MCF 10A (cell line): ENCODE measurements at regions not wholly inside any gene's neighbourhood (a gene's known extent, or its start where the extent isn't known, plus 50 kb on each side); places are given as distances from the start of the nearest gene placed in this dataset.
A peak's percentile ranks its signal among the peaks of the same experiment; 100 is the strongest.

Source experiments
- BruUV-seq: library from RNA; stranded (reverse); fragments of 400-500 nt; replicated peaks from 2 replicates; lab custom pipeline; 2021; lab: Mats Ljungman, UMichigan
- CTCF ChIA-PET: fragments of 300-600 bp; sonication (Branson Sonifier 250); formaldehyde crosslinking; extraction: SDS; loops from one replicate; lab custom pipeline; 2021; ENCODE audit warnings: antibody characterized with exemption, inconsistent platforms; lab: Yijun Ruan, JAX
- POLR2A ChIA-PET: fragments of 300-600, 350-650 bp; sonication (Branson Sonifier 250); formaldehyde crosslinking; extraction: SDS; loops from one replicate; lab custom pipeline; 2020; ENCODE audit warnings: antibody characterized with exemption, inconsistent platforms; lab: Yijun Ruan, JAX
- DNase-seq: peaks from one replicate; pipeline ENCODE4 v3.0.0-alpha.2; 2018; ENCODE audit not compliant: unreplicated experiment
- H3K27ac Mint-ChIP-seq: one replicate; pipeline ENCODE4 v1.8.0; 2022; ENCODE audit warnings: mild to moderate bottlenecking, low read depth, mixed read lengths; ENCODE audit not compliant: unreplicated experiment
- H3K27me3 Mint-ChIP-seq: one replicate; pipeline ENCODE4 v1.8.0; 2022; ENCODE audit warnings: mixed read lengths; ENCODE audit not compliant: insufficient read depth, unreplicated experiment
- H3K36me3 Mint-ChIP-seq: one replicate; pipeline ENCODE4 v1.8.0; 2022; ENCODE audit warnings: mild to moderate bottlenecking, moderate library complexity, mixed read lengths; ENCODE audit not compliant: insufficient read depth, unreplicated experiment
- H3K4me1 Mint-ChIP-seq: one replicate; pipeline ENCODE4 v1.8.0; 2022; ENCODE audit warnings: mixed read lengths; ENCODE audit not compliant: insufficient read depth, unreplicated experiment
- H3K4me3 Mint-ChIP-seq: one replicate; pipeline ENCODE4 v1.8.0; 2022; ENCODE audit warnings: mild to moderate bottlenecking, moderate library complexity, mixed read lengths; ENCODE audit not compliant: unreplicated experiment
- H3K9me3 Mint-ChIP-seq: one replicate; pipeline ENCODE4 v1.8.0; 2022; ENCODE audit warnings: mixed read lengths; ENCODE audit not compliant: unreplicated experiment
- CTCF ChIP-seq: fragments of 200-600 bp; IDR thresholded peaks from one replicate; pipeline ENCODE4 v1.8.0; 2022; ENCODE audit warnings: antibody characterized with exemption, mild to moderate bottlenecking; ENCODE audit not compliant: unreplicated experiment
- intact Hi-C: fragments of 100-400 bp; cut with micrococcal nuclease; formaldehyde crosslinking; loops from 2 replicates; pipeline ENCODE4 v1.14.1; 2022

DNA sequence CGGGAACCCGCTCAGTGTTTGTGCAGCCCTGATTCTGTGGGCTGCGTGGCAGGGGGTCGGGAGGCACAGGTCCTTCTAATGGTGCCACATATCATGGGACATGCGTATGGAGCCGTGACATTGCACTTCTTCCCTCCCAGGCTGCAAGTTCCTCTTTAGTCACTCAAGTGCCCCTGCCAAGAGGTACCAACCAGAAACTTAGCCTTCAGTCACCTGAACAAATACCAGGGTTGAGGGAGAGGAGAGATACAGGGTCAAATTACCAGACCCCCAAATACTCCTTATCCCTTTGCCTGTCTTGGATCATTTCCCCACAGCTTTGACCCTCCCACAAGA is 209.1 kb downstream of the BUD13 start:
- H3K9me3 Mint-ChIP-seq: peaks cover 12% of the 10 kb centered on the region
- ChIA-PET POLR2A (no interaction called here), CTCF (no interaction called here)
- no TSS peak for BruUV-seq
- no peak for DNase-seq
- H3K36me3 Mint-ChIP-seq: no peaks in the 10 kb centered on the region
- no peaks in the 10 kb centered on the region for H3K27me3 Mint-ChIP-seq
- no peak overlapping the region for H3K4me3 Mint-ChIP-seq
- TF ChIP-seq CTCF: no peak
- H3K4me1 Mint-ChIP-seq: no peaks in the 10 kb centered on the region
- intact Hi-C loops: no loop called here
- no peak overlapping the region for H3K27ac Mint-ChIP-seq

DNA sequence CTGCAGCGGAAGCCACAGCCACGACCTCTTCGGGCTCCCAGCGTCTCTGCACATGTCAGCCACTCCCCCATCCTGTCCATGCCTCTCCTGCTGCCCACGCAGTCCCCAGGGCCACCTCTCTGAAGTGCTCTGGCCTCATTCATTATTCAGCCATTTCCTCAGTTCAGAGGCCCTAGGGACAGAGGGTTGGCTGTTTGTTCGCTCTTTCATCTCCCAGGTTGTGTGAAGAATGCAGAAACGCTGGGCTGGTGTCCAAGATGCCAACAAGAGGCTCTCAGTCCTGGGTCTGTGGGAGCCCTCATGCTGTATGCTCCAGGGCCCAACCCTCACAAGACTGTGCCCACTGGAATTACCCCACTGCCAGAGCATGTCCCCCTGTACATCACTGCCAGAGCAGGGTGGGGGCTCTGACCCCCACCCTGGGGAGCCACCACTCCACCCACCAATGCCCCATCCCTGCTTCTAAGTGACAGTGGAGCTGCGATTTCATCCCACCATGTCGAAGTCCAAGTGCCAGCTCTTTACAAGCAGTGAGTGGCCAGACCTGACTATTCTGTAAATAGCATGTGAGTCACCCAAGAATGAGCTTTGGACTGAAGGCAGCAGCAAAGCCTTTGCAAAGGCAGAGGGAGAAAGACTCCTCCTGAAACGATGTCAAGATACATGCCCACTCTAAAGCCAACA is 209.6 kb downstream of the BUD13 start:
- Mint-ChIP-seq H3K4me1 (no peaks in the 10 kb centered on the region), H3K27me3 (no peaks in the 10 kb centered on the region), H3K27ac (no peak overlapping the region), H3K9me3 (peaks cover 12% of the 10 kb centered on the region), H3K36me3 (no peaks in the 10 kb centered on the region), H3K4me3 (no peak overlapping the region)
- CTCF ChIA-PET: no interaction called here
- BruUV-seq: no TSS peak
- no peak for TF ChIP-seq CTCF
- POLR2A ChIA-PET: no interaction called here
- intact Hi-C loops: no loop called here
- DNase-seq: peak; percentile 10

DNA sequence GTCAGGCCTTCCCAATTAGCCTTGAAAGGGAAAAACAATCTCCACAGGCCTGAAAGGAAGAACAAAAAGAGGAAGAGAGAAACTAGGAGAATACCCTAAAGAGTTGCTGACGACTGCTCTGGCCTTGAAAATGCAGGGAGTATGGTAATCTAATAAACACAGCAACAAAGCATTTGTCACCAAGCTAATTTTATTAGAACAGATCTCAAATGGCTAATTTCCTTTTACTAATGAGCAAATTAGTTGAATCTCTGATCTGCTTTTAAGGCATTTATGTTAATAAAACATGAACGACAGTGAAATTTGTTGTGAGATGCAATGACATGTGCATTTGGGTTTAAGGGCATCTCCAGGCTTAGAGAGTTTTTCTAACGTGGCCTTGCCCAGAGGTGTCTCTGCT is 212.2 kb downstream of the BUD13 start:
- Mint-ChIP-seq H3K9me3 (peaks cover 10% of the 10 kb centered on the region), H3K27me3 (peaks cover 6% of the 10 kb centered on the region), H3K4me3 (no peak overlapping the region), H3K27ac (no peak overlapping the region), H3K36me3 (no peaks in the 10 kb centered on the region), H3K4me1 (no peaks in the 10 kb centered on the region)
- ChIA-PET POLR2A (no interaction called here), CTCF (interaction anchor here (0.5 kb wide), 1 partner anchor 1608 kb away, joined by 3 read pairs; no protein-coding TSS in a partner anchor)
- intact Hi-C loops: no loop called here
- TF ChIP-seq CTCF: no peak
- DNase-seq: no peak
- no TSS peak for BruUV-seq

DNA sequence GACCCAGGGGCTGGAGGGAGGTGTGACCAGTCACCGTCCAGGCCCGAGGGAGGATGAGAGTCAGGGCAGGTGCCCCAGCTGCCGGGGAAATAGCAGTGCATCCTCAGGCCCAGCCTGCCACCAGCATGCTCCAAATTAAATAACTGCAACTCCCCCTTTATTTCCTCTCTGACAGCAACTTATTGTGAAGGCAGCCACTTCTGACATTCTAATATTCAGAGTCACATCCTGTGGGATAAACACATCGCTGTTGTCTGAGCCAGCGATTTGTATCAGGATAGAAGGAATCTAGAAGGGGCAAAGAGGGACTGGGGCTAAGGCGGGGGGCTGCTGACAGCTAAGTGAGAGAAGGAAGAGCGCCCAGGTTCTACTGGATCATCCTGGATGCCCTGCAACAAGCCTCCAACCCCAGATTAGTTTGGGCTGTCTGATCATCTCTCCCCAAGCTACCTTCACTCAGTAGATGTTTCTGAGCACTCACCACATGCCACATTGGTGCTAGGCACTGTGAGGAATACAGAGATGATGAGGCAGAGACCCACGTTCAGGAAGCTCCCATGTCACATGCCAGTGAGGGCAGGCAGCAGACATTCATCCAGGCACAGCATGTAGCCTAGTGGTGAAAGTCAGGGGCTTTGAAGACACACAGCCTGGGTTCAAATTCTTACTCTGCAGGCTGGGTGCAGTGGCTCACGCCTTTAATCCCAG is 214.1 kb downstream of the BUD13 start:
- intact Hi-C loops: no loop called here
- Mint-ChIP-seq H3K4me1 (no peaks in the 10 kb centered on the region), H3K27me3 (peaks cover 11% of the 10 kb centered on the region), H3K27ac (no peak overlapping the region), H3K4me3 (no peak overlapping the region), H3K9me3 (no peaks in the 10 kb centered on the region), H3K36me3 (no peaks in the 10 kb centered on the region)
- DNase-seq: no peak
- no TSS peak for BruUV-seq
- POLR2A ChIA-PET: interaction anchor here (0.5 kb wide), 1 partner anchor 13 kb away, joined by 3 read pairs; no protein-coding TSS in a partner anchor
- no peak for TF ChIP-seq CTCF
- CTCF ChIA-PET: interaction anchor here (0.6 kb wide), 1 partner anchor 999 kb away, joined by 3 read pairs; no protein-coding TSS in a partner anchor
